DOHH2 (cell line): ENCODE measurements at regions not wholly inside any gene's neighbourhood (a gene's known extent, or its start where the extent isn't known, plus 50 kb on each side); places are given as distances from the start of the nearest gene placed in this dataset.

ENCODE experiments used
- H3F3A ChIP-seq: fragments of 200-600 bp; sonication (generic), shearing (Covaris generic); 2 replicates; pipeline ENCODE4 v1.6.0; 2016; ENCODE audit warnings: antibody characterized with exemption, mild to moderate bottlenecking; ENCODE audit not compliant: control insufficient read depth, insufficient read depth
- H3K27ac ChIP-seq: fragments of 200-600 bp; sonication (generic); 2 replicates; pipeline ENCODE4 v1.5.1; 2014; ENCODE audit warnings: low read depth, mild to moderate bottlenecking, low read length, moderate library complexity
- H3K27me3 ChIP-seq: fragments of 200-600 bp; sonication (generic); 2 replicates; pipeline ENCODE4 v1.6.1; 2014; ENCODE audit warnings: mild to moderate bottlenecking, low read length, mixed read lengths; ENCODE audit not compliant: control insufficient read depth
- H3K36me3 ChIP-seq: fragments of 200-600 bp; sonication (generic); 2 replicates; pipeline ENCODE4 v1.6.1; 2014; ENCODE audit warnings: mild to moderate bottlenecking, low read length, moderate library complexity, mixed read lengths; ENCODE audit not compliant: control insufficient read depth
- H3K4me1 ChIP-seq: fragments of 200-600 bp; sonication (generic); 2 replicates; pipeline ENCODE4 v1.6.1; 2014; ENCODE audit warnings: mild to moderate bottlenecking, low read length, mixed read lengths; ENCODE audit not compliant: control insufficient read depth
- H3K4me2 ChIP-seq: fragments of 200-600 bp; sonication (generic); 2 replicates; pipeline ENCODE4 v1.6.0; 2014; ENCODE audit warnings: mild to moderate bottlenecking, low read length, moderate library complexity
- H3K4me3 ChIP-seq: fragments of 200-600 bp; sonication (generic); 2 replicates; pipeline ENCODE4 v1.5.1; 2014; ENCODE audit warnings: mild to moderate bottlenecking, low read length, mixed read lengths
- H3K79me2 ChIP-seq: fragments of 200-600 bp; sonication (generic); 2 replicates; pipeline ENCODE4 v1.6.1; 2014; ENCODE audit warnings: mild to moderate bottlenecking, low read length, mixed read lengths; ENCODE audit not compliant: control insufficient read depth
- H3K9me2 ChIP-seq: fragments of 200-600 bp; sonication (generic); replicated peaks from 2 replicates; pipeline ENCODE4 v1.6.1; 2014; ENCODE audit warnings: mild to moderate bottlenecking, low read length, mixed read lengths; ENCODE audit not compliant: control insufficient read depth
- H3K9me3 ChIP-seq: fragments of 200-600 bp; sonication (generic); 2 replicates; pipeline ENCODE4 v1.6.1; 2014; ENCODE audit warnings: antibody characterized with exemption, low read length, mixed read lengths; ENCODE audit not compliant: control insufficient read depth, insufficient read depth
- H4K20me1 ChIP-seq: fragments of 200-600 bp; sonication (generic); 2 replicates; pipeline ENCODE4 v1.6.0; 2014; ENCODE audit warnings: low read depth, mild to moderate bottlenecking, antibody characterized with exemption, low read length, moderate library complexity; ENCODE audit not compliant: control insufficient read depth, insufficient read depth
- EZH2phosphoT487 ChIP-seq: fragments of 200-600 bp; sonication (generic); IDR thresholded peaks from 2 replicates; pipeline ENCODE4 v1.6.1; 2017; ENCODE audit warnings: borderline replicate concordance, mild to moderate bottlenecking, antibody characterized with exemption, low read length, moderate library complexity, mixed read lengths
- TF ChIP-seq, protein P1 (sequence below): fragments of 200-600 bp; sonication (generic); IDR thresholded peaks from one replicate; pipeline ENCODE4 v1.5.1; 2014; ENCODE audit warnings: antibody characterized with exemption, mild to moderate bottlenecking, low read depth, low read length; ENCODE audit not compliant: poor library complexity, severe bottlenecking

DNA sequence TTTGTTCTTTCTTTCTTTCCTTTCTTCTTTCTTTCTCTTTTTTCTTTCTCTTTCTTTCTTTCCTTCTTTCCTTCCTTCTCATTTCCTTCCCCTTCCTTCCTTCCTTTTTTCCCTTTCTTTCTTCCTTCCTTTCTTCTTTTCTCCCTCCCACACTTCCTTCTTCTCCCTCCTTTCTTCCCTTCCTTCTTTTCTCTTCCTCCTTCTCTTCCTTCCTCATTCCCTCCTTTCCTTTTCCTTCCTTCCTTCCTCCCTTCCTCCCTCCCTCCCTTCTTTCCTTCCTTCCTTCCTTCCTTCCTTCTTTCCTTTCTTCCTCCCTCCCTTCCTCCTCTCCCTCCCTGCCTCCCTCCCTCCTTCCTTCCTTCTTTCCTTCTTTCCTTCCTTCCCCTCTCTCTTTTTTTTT lies 755.7 kb upstream of the GRM7 start:
- no peaks in the 10 kb centered on the region for H3F3A ChIP-seq
- no peaks in the 10 kb centered on the region for H3K36me3 ChIP-seq
- no peak overlapping the region for H3K4me2 ChIP-seq
- no peaks in the 10 kb centered on the region for H3K9me3 ChIP-seq
- no peaks in the 10 kb centered on the region for H3K27me3 ChIP-seq
- no peak overlapping the region for H3K27ac ChIP-seq
- TF ChIP-seq EZH2phosphoT487: no peak
- TF ChIP-seq, protein P1, sequence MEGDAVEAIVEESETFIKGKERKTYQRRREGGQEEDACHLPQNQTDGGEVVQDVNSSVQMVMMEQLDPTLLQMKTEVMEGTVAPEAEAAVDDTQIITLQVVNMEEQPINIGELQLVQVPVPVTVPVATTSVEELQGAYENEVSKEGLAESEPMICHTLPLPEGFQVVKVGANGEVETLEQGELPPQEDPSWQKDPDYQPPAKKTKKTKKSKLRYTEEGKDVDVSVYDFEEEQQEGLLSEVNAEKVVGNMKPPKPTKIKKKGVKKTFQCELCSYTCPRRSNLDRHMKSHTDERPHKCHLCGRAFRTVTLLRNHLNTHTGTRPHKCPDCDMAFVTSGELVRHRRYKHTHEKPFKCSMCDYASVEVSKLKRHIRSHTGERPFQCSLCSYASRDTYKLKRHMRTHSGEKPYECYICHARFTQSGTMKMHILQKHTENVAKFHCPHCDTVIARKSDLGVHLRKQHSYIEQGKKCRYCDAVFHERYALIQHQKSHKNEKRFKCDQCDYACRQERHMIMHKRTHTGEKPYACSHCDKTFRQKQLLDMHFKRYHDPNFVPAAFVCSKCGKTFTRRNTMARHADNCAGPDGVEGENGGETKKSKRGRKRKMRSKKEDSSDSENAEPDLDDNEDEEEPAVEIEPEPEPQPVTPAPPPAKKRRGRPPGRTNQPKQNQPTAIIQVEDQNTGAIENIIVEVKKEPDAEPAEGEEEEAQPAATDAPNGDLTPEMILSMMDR: no peak
- no peaks in the 10 kb centered on the region for H3K9me2 ChIP-seq
- no peaks in the 10 kb centered on the region for H3K79me2 ChIP-seq
- H3K4me3 ChIP-seq: no peak overlapping the region
- H4K20me1 ChIP-seq: no peaks in the 10 kb centered on the region
- H3K4me1 ChIP-seq: no peaks in the 10 kb centered on the region

DNA sequence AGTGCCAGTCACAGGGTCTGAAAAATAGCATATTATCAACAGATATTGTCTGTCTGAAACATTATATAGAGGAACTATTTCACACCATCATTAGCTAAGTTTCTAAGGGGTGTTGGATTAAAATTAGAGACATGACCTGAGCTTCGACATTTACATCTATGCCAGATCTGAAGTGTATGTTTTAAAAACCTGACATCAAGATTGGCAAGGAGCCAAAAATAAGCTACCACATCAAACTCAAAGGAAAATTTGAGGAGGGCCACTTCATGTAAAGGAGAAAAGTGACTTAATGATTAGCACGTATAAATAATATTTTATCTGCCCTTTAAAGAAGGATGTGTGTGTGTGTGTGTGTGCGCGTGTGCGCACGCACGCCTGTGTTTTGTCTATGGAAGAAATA lies 752.0 kb upstream of the GRM7 start:
- no peaks in the 10 kb centered on the region for H3K9me3 ChIP-seq
- H3K4me3 ChIP-seq: no peak overlapping the region
- no peaks in the 10 kb centered on the region for H4K20me1 ChIP-seq
- H3K36me3 ChIP-seq: no peaks in the 10 kb centered on the region
- no peak overlapping the region for H3K27ac ChIP-seq
- H3K9me2 ChIP-seq: no peaks in the 10 kb centered on the region
- no peaks in the 10 kb centered on the region for H3K4me1 ChIP-seq
- H3K79me2 ChIP-seq: no peaks in the 10 kb centered on the region
- TF ChIP-seq, protein P1: no peak
- no peak for TF ChIP-seq EZH2phosphoT487
- H3K4me2 ChIP-seq: no peak overlapping the region
- H3K27me3 ChIP-seq: no peaks in the 10 kb centered on the region
- no peaks in the 10 kb centered on the region for H3F3A ChIP-seq

DNA sequence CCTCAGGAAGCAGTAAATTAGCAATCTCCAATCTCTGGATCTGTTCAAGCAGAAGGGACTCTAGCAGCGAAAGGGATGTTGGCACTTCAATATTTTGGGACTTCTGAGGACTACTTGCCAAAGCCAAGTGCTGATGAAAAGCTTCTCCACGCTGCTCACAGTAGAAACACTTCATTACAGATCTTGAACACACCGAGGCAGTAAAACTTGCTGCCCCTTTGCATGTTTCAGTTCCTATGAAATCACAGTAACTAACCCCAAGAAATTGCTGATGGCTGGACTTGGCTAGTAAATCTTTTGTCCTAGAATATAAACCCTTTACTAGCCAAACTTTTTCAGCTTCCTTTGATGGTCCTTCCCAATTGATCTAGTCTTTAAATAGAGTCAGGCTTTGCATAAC lies 750.5 kb upstream of the GRM7 start:
- Histone ChIP-seq H3K79me2 (no peaks in the 10 kb centered on the region), H3K4me3 (no peak overlapping the region), H3K36me3 (no peaks in the 10 kb centered on the region), H3F3A (no peaks in the 10 kb centered on the region), H3K9me2 (no peaks in the 10 kb centered on the region), H3K4me1 (no peaks in the 10 kb centered on the region), H3K9me3 (no peaks in the 10 kb centered on the region), H3K27ac (no peak overlapping the region), H3K4me2 (no peak overlapping the region), H3K27me3 (no peaks in the 10 kb centered on the region), H4K20me1 (no peaks in the 10 kb centered on the region)
- TF ChIP-seq, protein P1: no peak
- TF ChIP-seq EZH2phosphoT487: no peak

DNA sequence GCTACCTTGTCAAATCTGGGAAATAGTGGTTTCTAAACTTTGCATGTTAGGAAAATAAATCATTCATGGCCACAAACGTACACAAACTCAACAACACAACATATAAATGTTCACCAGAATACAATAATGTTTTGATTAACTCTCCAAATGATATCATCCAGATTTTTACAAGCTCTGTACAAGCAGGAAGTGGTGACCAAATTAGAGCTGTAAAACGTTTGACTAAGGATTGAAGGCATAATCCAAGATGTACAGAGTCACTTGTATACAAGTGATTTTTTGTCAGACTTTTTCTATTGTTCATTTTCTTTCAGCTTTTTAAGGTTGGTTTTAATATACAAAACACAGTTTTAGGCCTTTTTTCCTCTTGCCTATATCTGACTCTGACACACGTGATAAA lies 748.4 kb upstream of the GRM7 start:
- no peaks in the 10 kb centered on the region for H3F3A ChIP-seq
- no peak for TF ChIP-seq EZH2phosphoT487
- TF ChIP-seq, protein P1: no peak
- no peaks in the 10 kb centered on the region for H3K4me1 ChIP-seq
- H3K27ac ChIP-seq: no peak overlapping the region
- H3K27me3 ChIP-seq: no peaks in the 10 kb centered on the region
- no peaks in the 10 kb centered on the region for H3K36me3 ChIP-seq
- H3K9me2 ChIP-seq: no peaks in the 10 kb centered on the region
- no peaks in the 10 kb centered on the region for H3K79me2 ChIP-seq
- no peaks in the 10 kb centered on the region for H3K9me3 ChIP-seq
- no peak overlapping the region for H3K4me2 ChIP-seq
- no peak overlapping the region for H3K4me3 ChIP-seq
- no peaks in the 10 kb centered on the region for H4K20me1 ChIP-seq
